D341Med (cell line): ENCODE measurements at regions not wholly inside any gene's neighbourhood (a gene's known extent, or its start where the extent isn't known, plus 50 kb on each side); places are given as distances from the start of the nearest gene placed in this dataset.
"Not testable (repeated sequence)": the region's sequence is repeated elsewhere in the genome, so short reads cannot be mapped to it uniquely, and the experiment has no call there.

Experiments
- DNase-seq: peaks from one replicate; pipeline ENCODE4 v3.0.0; 2012; ENCODE audit warnings: low spot score

DNA sequence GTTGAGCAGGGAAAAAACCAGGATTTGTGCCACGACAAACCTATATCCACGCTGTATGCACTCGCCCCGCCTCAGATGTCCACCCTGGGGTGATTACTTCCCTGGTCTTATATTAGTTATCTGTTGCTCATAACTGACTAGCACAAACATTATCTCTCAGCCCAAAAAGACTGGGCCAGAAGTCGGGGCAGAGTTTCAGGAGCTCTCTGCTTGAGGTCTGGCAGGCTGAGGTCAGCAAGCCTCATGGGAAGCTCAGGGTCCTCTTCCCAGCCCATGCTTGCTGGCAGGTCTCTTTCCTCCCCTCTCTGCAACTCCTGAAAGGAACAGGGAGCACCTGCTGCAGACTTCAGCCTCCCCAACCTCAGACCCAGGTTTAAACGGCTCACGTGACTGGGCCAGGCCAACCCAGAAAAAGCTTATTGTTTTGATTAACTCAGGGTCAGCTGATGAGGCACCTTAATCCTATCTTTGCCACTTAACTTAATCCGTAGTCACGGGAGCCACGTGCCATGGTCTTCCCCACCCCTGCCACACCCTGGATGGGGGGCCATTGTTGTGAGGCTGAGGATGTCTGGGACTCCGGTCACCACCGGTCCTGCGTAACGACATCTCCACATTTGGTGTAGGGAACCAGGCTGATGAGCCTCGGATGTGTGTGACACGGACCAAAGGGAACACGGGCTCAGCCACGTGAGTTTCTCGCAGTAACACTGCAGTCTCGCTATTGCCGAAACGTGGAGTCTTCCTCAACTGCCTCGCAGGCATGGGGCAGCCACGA lies 123.7 kb upstream of the IRX4 start:
- DNase-seq = no peak

DNA sequence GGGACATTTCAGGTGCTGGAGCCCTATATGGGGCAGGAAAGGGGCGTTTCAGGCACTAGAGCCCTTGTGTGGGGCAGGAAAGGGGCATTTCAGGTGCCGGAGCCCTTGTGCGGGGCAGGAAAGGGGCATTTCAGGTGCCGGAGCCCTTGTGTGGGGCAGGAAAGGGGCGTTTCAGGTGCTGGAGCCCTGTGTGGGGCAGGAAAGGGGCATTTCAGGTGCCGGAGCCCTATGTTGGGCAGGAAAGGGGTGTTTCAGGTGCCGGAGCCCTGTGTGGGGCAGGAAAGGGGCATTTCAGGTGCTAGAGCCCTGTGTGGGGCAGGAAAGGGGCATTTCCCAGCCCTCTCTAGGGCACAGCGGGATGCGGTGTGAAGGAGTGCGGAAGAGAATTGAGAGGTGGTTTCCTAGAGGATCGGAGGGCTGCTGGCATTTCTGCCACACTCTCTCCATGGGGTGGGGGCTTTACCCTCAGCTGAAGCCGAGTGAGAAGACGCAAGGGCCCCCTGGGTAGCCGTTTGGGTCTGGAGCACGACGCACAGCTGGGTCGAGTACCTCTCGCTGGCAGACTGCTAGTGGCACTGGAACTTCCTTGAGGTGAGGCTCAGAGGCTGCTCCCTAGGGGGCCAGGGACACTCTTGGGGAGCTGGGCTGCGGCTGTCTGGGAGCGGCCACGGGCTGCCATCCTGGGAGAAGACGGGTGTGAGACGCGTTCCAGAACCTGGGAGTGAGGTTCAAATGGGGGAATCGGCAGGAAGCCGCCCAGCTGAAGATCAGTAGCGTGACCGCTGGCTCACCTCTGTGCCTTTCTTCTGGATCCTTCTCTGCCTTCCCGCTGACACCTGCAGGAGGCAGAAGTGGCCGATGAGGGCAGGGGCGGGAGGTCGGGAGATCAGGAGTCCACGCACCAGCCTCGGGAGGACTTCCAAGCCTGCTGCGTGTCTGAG lies 122.6 kb upstream of the IRX4 start:
- DNase-seq = no peak

- DNase-seq = no peak
These were observed 121.1 kb upstream of the IRX4 start for GRCh38 chr5:2003690-2004365.

DNA sequence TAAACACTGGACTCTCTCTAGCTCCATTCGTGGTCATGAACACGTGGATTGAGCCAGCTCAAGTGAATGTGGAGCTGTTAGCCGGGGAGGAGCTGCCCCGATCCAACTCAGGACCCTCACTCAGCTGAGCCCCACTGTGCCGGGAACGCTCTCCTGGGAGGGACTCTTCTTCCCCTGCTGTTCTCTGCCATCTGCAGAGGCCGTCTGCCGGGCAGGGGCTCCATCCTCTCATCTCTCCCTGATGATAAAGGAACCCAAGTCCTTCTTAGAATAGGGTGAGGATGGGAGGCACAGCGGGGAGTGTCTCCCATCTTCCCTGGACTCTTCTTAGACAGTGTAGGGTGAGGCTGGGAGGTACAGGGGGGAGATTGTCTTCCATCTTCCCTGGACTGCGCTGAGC lies 120.5 kb upstream of the IRX4 start:
- DNase-seq = no peak

DNA sequence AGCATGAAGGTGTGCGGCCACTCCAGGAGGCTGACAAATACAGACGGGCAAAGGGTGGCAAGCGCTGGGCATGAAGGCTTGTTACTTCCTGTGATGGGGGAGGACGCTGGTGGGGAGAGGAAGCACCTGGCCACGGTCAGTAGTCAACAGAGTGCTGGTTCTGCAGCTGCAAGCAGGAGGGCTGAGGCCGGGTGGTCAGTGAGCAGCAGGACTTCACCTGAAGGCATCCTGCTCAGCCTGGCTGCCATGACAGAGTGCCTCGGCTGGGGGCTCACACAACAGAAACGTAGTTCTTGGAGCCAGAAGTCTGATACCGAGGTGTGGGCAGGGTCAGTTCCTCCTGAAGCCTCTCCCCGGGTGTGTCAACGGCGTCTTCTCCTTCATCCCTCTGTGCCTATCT lies 118.6 kb upstream of the IRX4 start:
- no peak for DNase-seq

DNA sequence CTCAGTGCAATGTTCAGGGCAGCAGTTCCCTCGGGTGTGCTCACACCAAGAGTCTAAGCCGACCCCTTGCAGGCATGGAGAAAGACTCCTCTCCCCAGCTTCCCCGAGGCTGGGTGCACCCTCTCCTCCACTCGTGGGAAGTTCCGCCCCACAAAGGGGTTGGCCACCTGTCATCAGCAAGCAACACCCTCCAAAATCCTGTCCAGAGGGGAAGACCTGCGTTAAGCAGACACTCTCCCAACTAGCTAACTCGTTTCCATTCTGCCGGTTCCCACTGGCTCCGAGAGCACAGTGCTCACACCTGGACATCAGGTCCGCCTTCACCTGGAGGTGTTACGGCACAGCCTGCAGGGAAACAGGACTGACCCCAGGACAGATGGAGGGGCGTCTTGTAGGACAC lies 117.9 kb upstream of the IRX4 start:
- DNase-seq = no peak

GRCh38 chr5:1999794-2000193 lies 117.1 kb upstream of the IRX4 start:
- no peak for DNase-seq

DNA sequence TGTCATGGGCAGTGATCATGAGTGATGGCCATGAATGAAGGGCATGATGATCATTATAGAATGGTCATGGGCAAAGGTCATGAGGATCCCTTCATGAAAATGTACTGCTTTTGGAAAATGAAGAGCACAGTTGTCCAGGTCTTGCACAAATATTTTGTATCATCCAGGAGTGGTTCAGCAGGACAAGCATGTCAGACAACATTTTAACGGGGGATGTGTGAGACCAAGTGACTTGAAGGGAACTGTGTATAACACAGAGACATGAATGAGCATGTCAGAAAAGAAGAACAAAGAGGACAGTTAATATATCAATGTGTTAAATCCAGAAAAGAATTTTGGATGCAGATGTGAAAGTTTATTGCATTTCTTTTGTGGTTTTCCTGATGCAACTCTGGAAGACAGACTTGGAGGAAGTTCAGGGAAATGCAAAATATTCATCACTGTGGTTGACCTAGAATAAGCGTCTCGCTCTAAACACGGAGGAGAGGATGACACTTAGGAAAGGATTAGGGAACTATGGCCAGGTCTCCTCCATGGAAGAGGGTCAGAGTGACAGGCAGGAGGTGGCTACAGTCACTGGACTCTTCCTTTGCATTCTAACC lies 116.1 kb upstream of the IRX4 start:
- DNase-seq = no peak

- DNase-seq = no peak
These were observed 115.6 kb upstream of the IRX4 start for GRCh38 chr5:1998348-1998669.

DNA sequence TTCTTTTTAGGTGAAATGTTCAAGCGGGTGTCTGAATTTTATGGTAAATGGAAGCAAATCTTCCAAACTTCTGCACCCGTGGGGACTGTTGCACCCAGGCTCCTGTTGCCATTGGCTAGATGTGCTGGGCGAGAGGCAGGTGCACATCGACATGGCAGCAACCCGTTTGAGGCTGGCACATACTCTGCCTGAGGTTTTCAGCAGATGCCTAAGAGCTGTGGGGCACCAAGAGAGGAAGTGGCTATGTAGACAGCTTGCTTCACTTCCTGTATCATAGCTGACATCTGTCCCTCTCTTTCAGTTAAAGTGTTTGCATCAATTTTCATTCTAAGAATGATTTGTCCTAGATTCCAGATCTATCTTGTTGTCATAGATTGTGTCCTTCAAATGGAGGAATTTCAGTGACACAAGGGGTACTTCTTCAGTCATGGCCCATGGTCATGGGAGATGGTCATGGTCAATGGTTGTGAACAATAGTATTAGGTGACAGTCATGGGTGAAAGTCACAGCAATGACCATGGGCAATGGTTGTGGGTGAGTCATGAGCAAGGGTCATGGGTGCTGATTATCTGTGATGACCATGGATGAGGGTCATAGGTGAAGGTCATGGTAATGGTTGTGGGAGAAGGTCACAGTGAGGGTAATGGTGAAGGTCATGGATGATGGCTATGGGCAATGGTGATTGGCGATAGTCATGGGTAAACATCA lies 115.1 kb upstream of the IRX4 start:
- DNase-seq = no peak

DNA sequence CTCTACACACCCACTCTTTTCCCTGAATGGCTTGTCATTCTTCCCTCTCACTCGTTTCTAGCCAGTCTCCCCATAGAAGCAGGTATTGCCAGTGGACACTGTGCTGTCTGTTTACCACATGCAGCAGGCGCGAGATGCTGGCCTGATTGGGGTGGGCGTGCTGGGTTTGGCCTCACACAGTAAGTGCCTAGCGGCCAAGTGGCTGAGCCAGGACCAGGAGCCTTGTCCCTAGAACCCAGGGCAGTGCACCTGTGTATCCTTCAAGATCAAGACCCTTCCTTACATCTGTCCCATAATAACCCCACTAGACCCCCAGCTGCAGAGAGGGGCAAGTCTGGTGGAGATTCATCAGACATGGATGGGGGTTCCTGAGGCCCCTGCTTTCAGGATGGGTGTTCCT lies 112.8 kb upstream of the IRX4 start:
- DNase-seq = no peak

- DNase-seq = no peak
These were observed 104.7 kb upstream of the IRX4 start for GRCh38 chr5:1987471-1987870.

DNA sequence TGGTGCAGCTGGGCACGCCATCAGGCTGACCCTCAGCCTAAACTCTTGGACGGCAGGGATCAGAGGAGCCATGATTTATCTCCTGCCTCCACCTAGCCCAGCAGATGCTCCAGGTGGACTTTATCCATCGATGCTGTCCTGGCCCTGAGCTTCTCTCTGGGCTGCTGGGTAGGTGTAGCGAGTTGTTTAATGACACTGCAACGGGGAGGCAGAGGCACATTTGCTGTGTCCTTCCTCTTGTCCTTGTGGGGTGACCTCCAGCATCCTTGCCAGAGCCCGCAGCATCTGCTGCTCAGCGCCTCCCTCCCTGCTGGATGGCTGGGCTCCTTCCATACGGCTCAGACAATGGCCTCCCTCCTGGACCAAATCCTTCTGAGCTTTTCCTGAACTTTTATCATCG lies 103.1 kb upstream of the IRX4 start:
- no peak for DNase-seq

- no peak for DNase-seq
These were observed 101.4 kb upstream of the IRX4 start for GRCh38 chr5:1983919-1984695.

DNA sequence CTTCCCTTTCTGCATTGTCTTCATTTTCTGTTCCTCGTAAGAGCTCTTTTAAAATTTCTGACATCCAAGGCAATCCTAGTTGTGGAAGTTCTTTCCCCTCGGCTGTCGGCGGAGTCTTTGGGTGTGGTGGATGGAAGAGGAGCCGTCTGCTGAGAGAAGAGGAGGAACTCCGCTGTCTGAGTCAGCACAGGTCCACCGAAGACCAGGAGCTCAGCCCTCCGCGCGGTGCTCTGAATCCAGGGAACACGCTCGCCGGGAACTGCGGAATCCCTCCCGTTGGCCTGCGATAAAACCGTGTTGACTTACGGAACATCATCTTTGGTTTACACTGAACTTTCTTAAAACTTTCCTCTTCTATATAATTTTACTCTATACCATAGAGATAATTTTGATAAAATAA lies 100.7 kb upstream of the IRX4 start:
- DNase-seq = no peak

GRCh38 chr5:1982561-1982960 lies 99.8 kb upstream of the IRX4 start:
- not testable (repeated sequence) for DNase-seq

- DNase-seq = no peak
These were observed 93.4 kb upstream of the IRX4 start for GRCh38 chr5:1975898-1976765.

DNA sequence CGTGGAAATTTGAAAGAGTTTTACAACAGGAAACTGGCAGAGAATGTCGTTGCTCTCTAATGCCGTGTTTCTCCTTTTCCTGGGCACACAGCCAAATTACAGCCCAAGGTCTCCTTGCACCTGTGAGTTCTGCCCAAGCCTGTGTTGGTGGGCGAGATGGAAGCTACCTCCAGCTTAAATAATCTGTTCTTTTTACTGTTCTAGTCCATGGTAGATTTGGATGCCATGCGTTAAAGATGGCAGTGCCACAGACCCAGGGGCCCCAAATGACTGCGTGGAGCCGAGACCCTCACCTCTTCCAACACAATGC lies 92.6 kb upstream of the IRX4 start:
- no peak for DNase-seq

DNA sequence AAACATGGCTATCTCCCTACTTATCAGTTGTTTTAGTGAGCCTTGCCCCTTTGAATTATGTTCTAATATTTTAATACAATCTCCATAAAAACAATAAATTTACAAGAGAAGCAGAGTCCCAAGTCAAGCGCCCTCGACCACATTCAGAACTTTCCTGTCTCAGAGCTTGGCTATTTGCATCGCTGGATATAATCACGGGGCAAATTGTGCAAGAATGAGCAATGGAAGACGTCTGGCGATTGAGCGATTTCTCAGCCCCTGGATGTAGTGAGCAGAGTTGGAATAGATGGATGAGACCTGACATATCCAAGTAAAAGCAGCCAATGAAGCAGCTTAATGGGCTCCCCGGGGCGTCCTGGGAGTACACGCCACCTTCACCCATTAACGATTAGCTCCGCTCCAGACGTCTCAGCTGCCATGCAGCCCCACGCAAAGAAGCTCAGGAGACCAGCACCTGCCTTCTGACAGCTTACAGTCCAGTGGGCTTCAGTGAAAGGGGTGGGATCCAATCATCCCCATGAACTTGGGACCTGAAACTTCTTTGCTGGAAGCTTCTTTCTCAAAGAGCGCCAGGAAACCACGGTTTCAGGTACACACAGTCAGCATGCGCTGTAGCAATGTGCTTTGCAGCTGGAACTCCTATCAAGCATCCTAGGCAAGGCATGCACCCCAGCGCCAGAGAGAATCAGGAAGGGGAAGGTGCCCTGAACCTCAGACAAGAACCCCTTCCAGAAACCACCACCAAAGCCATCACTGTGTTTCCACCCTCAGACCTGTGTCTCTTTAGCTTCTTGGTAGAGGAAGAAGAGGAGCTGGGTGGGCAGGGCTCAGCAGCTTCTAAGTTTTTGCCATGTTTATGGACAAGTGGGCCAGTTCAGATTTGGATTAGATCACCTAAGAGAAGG lies 92.0 kb upstream of the IRX4 start:
- DNase-seq = no peak
